ENCODE measurements at regions not wholly inside any gene's neighbourhood (a gene's known extent, or its start where the extent isn't known, plus 50 kb on each side); places are given as distances from the start of the nearest gene placed in this dataset.

DNA sequence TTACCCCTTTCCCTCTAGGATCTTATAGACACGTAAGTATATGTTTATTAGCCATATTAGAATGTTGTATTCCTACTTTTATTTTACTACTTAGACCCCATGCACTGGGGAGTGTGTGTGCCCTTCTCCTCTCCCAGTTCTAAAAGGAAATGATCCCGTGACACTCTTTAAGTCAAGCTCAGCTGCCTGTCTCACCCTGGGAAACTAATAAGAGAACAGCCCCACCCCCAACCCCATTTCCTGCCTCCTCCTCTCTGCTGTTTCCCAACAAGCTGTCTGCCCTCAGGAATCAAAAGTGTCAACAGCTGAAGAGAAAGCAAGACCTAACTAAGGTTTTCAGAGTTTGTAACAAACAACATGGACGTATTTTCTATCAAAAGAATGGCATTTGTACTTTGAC lies 92.6 kb upstream of the VAV3 start:
- Histone ChIP-seq H3K36me3 (ENCODE audit: insufficient read depth, low read length) (no peaks in the 10 kb centered on the region), H3K9me3 (ENCODE audit: low read length) (0 out of 2 replicates have a peak, but pooled peaks cover 4% of the 10 kb centered on the region), H3K4me1 (ENCODE audit: insufficient read depth, low read length, poor library complexity, severe bottlenecking) (no peaks in the 10 kb centered on the region), H3K4me2 (ENCODE audit: low read length) (no peak overlapping the region), H3K9me2 (ENCODE audit: insufficient read depth, low read length) (no peaks in the 10 kb centered on the region), H2AFZ (ENCODE audit: low read length) (no peak overlapping the region), H3K4me3 (ENCODE audit: low read depth, low read length, poor library complexity, severe bottlenecking) (no peak overlapping the region), H3K27ac (ENCODE audit: low read depth, low read length, poor library complexity, severe bottlenecking) (no peak overlapping the region), H4K20me1 (ENCODE audit: insufficient read depth, low read length) (no peaks in the 10 kb centered on the region), H3K79me2 (ENCODE audit: insufficient read depth, low read depth, low read length) (no peaks in the 10 kb centered on the region)
- intact Hi-C loops (cut with micrococcal nuclease; ENCODE audit: unreplicated experiment) = no loop called here
- BruUV-seq (replicated peaks) = no TSS peak
- ChIA-PET CTCF (ENCODE audit: unreplicated experiment) (no interaction called here), POLR2A (no interaction called here)
- no peak for TF ChIP-seq EZH2phosphoT487 (IDR thresholded peaks at IDR 0.05; ENCODE audit: borderline replicate concordance, low read depth, low read length)
- TF ChIP-seq, protein P1, sequence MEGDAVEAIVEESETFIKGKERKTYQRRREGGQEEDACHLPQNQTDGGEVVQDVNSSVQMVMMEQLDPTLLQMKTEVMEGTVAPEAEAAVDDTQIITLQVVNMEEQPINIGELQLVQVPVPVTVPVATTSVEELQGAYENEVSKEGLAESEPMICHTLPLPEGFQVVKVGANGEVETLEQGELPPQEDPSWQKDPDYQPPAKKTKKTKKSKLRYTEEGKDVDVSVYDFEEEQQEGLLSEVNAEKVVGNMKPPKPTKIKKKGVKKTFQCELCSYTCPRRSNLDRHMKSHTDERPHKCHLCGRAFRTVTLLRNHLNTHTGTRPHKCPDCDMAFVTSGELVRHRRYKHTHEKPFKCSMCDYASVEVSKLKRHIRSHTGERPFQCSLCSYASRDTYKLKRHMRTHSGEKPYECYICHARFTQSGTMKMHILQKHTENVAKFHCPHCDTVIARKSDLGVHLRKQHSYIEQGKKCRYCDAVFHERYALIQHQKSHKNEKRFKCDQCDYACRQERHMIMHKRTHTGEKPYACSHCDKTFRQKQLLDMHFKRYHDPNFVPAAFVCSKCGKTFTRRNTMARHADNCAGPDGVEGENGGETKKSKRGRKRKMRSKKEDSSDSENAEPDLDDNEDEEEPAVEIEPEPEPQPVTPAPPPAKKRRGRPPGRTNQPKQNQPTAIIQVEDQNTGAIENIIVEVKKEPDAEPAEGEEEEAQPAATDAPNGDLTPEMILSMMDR (conservative IDR thresholded peaks at IDR 0.05; ENCODE audit: low read length) = no peak
- no peak for DNase-seq (ENCODE audit: low spot score)

DNA sequence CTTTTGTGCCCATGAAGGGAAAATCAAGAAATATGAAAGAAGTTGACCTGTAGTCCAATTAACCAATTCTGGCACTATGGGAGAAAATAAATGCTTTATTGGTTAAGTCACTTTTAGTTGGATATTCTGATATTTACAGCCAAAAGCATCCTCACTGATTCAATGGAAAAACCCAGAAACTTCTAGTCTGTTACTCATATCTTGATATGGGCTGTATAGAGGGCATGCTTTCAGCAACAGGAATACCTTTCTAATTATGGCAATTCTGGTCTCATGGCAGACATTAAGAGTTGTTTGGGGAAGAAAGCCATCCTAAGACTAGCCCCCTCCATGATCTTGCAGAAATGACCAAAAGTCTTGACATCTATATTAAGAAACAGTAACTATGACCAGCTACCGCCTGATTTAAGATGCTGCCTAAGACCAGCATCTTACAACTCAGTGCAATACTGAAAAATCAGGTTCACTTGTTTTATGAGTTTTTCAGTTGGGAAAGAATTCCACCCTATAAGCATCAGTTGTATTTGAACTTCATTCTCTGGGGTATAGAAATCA lies 91.5 kb upstream of the VAV3 start:
- H3K79me2 ChIP-seq (ENCODE audit: insufficient read depth, low read depth, low read length) = no peaks in the 10 kb centered on the region

DNA sequence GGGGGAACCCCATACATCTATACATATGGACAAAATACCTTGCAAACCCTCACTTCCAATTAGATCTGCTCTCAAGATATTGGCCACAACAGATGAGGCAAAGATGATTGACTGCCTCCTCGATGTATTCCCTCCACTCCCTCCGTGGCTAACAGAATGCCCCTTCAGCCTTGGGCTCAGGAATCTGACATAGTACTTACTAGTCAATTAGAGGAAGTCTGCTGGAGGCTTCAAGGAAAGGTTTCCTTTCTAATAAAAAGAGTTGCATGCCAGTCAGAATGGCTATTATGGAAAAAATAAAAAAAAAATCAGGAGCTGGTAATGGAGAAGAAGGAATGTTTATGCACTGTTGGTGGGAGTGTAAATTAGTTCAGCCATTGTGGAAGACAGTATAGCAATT lies 90.4 kb upstream of the VAV3 start:
- Histone ChIP-seq H3K4me1 (ENCODE audit: insufficient read depth, low read length, poor library complexity, severe bottlenecking) (no peaks in the 10 kb centered on the region), H4K20me1 (ENCODE audit: insufficient read depth, low read length) (no peaks in the 10 kb centered on the region), H3K9me2 (ENCODE audit: insufficient read depth, low read length) (no peaks in the 10 kb centered on the region), H3K4me2 (ENCODE audit: low read length) (no peak overlapping the region), H3K27ac (ENCODE audit: low read depth, low read length, poor library complexity, severe bottlenecking) (no peak overlapping the region), H3K36me3 (ENCODE audit: insufficient read depth, low read length) (no peaks in the 10 kb centered on the region), H2AFZ (ENCODE audit: low read length) (no peak overlapping the region), H3K4me3 (ENCODE audit: low read depth, low read length, poor library complexity, severe bottlenecking) (no peak overlapping the region), H3K79me2 (ENCODE audit: insufficient read depth, low read depth, low read length) (no peaks in the 10 kb centered on the region), H3K9me3 (ENCODE audit: low read length) (no peaks in the 10 kb centered on the region)
- TF ChIP-seq EZH2phosphoT487 (IDR thresholded peaks at IDR 0.05; ENCODE audit: borderline replicate concordance, low read depth, low read length) = no peak
- TF ChIP-seq, protein P1 (conservative IDR thresholded peaks at IDR 0.05; ENCODE audit: low read length) = no peak
- CTCF ChIA-PET (ENCODE audit: unreplicated experiment) = no interaction called here
- no peak for DNase-seq (ENCODE audit: low spot score)
- intact Hi-C loops (cut with micrococcal nuclease; ENCODE audit: unreplicated experiment) = no loop called here
- no TSS peak for BruUV-seq (replicated peaks)
- POLR2A ChIA-PET = interaction anchor here (0.5 kb wide), 1 partner anchor 204 kb away, joined by 3 read pairs; no protein-coding TSS in a partner anchor

More for the DNA sequence above, 91.5 kb upstream of the VAV3 start:
- no peaks in the 10 kb centered on the region for H3K9me3 ChIP-seq (ENCODE audit: low read length)
- ChIA-PET CTCF (ENCODE audit: unreplicated experiment) (no interaction called here), POLR2A (interaction anchor here (0.8 kb wide), 1 partner anchor 874 kb away, joined by 3 read pairs; no protein-coding TSS in a partner anchor)
- no peak for DNase-seq (ENCODE audit: low spot score)
- no peaks in the 10 kb centered on the region for H4K20me1 ChIP-seq (ENCODE audit: insufficient read depth, low read length)
- H3K4me3 ChIP-seq (ENCODE audit: low read depth, low read length, poor library complexity, severe bottlenecking) = no peak overlapping the region
- H2AFZ ChIP-seq (ENCODE audit: low read length) = no peak overlapping the region
- no peak overlapping the region for H3K27ac ChIP-seq (ENCODE audit: low read depth, low read length, poor library complexity, severe bottlenecking)
- no peaks in the 10 kb centered on the region for H3K36me3 ChIP-seq (ENCODE audit: insufficient read depth, low read length)
- intact Hi-C loops (cut with micrococcal nuclease; ENCODE audit: unreplicated experiment) = no loop called here
- H3K4me1 ChIP-seq (ENCODE audit: insufficient read depth, low read length, poor library complexity, severe bottlenecking) = no peaks in the 10 kb centered on the region
- no peak for TF ChIP-seq EZH2phosphoT487 (IDR thresholded peaks at IDR 0.05; ENCODE audit: borderline replicate concordance, low read depth, low read length)
- TF ChIP-seq, protein P1 (conservative IDR thresholded peaks at IDR 0.05; ENCODE audit: low read length) = no peak
- BruUV-seq (replicated peaks) = no TSS peak
- no peaks in the 10 kb centered on the region for H3K9me2 ChIP-seq (ENCODE audit: insufficient read depth, low read length)
- H3K4me2 ChIP-seq (ENCODE audit: low read length) = no peak overlapping the region
